Activated naive CD4-positive, alpha-beta T cell treated with anti-CD3 and anti-CD28 coated beads for 36 hours (primary cell): ENCODE measurements at regions not wholly inside any gene's neighbourhood (a gene's known extent, or its start where the extent isn't known, plus 50 kb on each side); places are given as distances from the start of the nearest gene placed in this dataset.

Experiments
- CTCF ChIA-PET: fragments of 350-600 bp; sonication (Branson Sonifier 250); formaldehyde crosslinking; loops from one replicate; lab custom pipeline; 2021; ENCODE audit warnings: antibody characterized with exemption; lab: Charles Lee
- DNase-seq: peaks from one replicate; pipeline ENCODE4 v3.0.0-alpha.2; 2020
- H3K27ac Mint-ChIP-seq: one replicate; pipeline ENCODE4 v1.8.0; 2021; ENCODE audit warnings: mild to moderate bottlenecking, mixed read lengths
- H3K27me3 Mint-ChIP-seq: one replicate; pipeline ENCODE4 v1.8.0; 2021; ENCODE audit warnings: low read depth, mixed read lengths
- H3K36me3 Mint-ChIP-seq: one replicate; pipeline ENCODE4 v1.8.0; 2021; ENCODE audit warnings: low read depth, mixed read lengths
- H3K4me1 Mint-ChIP-seq: one replicate; pipeline ENCODE4 v1.8.0; 2021; ENCODE audit warnings: low read depth, mixed read lengths
- H3K4me3 Mint-ChIP-seq: one replicate; pipeline ENCODE4 v1.8.0; 2021; ENCODE audit warnings: mild to moderate bottlenecking, moderate library complexity, mixed read lengths
- H3K9me3 Mint-ChIP-seq: one replicate; pipeline ENCODE4 v1.8.0; 2021; ENCODE audit warnings: mixed read lengths
- intact Hi-C: fragments of 100-400 bp; cut with micrococcal nuclease; formaldehyde crosslinking; loops from one replicate; pipeline ENCODE4 v1.15.1; 2023

GRCh38 chr20:39092733-39093410, 130.7 kb downstream of the DHX35 start:
- H3K27me3 Mint-ChIP-seq: peaks cover 5% of the 10 kb centered on the region
- H3K9me3 Mint-ChIP-seq: peaks cover 2% of the 10 kb centered on the region
- no peaks in the 10 kb centered on the region for H3K36me3 Mint-ChIP-seq
- H3K4me1 Mint-ChIP-seq: no peaks in the 10 kb centered on the region
- intact Hi-C loops: no loop called here
- DNase-seq: no peak
- CTCF ChIA-PET: interaction anchor here (0.7 to 2.0 kb wide), 2 partner anchors 12 kb away, joined by 3 to 10 read pairs; no protein-coding TSS in a partner anchor
- H3K27ac Mint-ChIP-seq: no peak overlapping the region
- H3K4me3 Mint-ChIP-seq: no peak overlapping the region

DNA sequence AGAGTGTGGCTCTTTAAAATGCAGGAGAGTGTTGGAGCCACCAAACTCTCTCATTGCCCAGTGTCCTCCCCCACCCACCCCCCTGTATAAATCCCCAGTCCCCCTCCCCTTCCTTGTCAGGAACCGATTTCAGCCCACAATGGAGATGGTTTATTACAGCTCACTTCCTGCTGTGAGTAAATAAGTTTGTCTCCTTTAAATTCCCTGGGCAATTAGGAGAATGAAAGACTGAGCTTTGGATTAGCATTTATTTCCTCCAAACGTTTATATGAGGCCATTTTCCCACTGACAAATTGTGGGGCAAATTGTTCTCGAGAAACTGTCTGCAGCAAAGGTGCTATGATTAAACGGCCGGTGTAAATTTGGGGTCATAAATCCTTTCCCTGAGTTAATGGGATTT, 128.8 kb downstream of the DHX35 start:
- peaks cover 5% of the 10 kb centered on the region for H3K27me3 Mint-ChIP-seq

DNA sequence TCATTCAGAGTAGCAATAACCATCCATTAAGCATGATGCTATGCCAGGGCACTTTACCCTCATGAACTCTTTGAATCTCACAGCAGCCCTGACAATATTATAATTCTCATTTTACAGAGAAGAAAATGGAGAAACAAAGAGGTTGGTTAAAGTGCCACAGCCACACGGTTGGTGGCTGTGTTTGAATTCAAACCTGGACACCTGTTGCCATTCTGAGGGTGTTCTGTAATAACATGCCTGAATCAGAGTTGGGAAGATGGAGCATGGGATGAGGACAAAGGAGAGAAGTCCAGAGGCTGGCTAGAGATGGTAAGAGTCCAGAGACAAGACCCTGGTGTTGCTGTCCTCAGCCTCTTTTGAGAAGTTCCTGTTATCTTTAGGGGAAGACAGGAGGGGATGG, 127.7 kb downstream of the DHX35 start:
- no peaks in the 10 kb centered on the region for H3K36me3 Mint-ChIP-seq
- intact Hi-C loops: no loop called here
- H3K4me1 Mint-ChIP-seq: no peaks in the 10 kb centered on the region
- H3K27ac Mint-ChIP-seq: no peak overlapping the region
- CTCF ChIA-PET: interaction anchor here (3.4 kb wide), 1 partner anchor 40 kb away, joined by 18 read pairs; no protein-coding TSS in a partner anchor
- H3K9me3 Mint-ChIP-seq: peaks cover 2% of the 10 kb centered on the region
- peaks cover 5% of the 10 kb centered on the region for H3K27me3 Mint-ChIP-seq
- DNase-seq: no peak
- no peak overlapping the region for H3K4me3 Mint-ChIP-seq

More for the DNA sequence above, 128.8 kb downstream of the DHX35 start:
- no peak overlapping the region for H3K4me3 Mint-ChIP-seq
- no peaks in the 10 kb centered on the region for H3K4me1 Mint-ChIP-seq
- DNase-seq: no peak
- CTCF ChIA-PET: interaction anchor here (0.9 kb wide), 1 partner anchor 41 kb away, joined by 8 read pairs; no protein-coding TSS in a partner anchor
- peaks cover 2% of the 10 kb centered on the region for H3K9me3 Mint-ChIP-seq
- intact Hi-C loops: no loop called here
- H3K36me3 Mint-ChIP-seq: no peaks in the 10 kb centered on the region
- no peak overlapping the region for H3K27ac Mint-ChIP-seq
